Suprapubic skin (tissue), 4 donors: ENCODE measurements at regions not wholly inside any gene's neighbourhood (a gene's known extent, or its start where the extent isn't known, plus 50 kb on each side); places are given as distances from the start of the nearest gene placed in this dataset.

Experiments
- EP300 ChIP-seq: sonication (generic); formaldehyde crosslinking; IDR thresholded peaks from one replicate; pipeline ENCODE4 v1.6.1; 2017; ENCODE audit warnings: antibody characterized with exemption
- POLR2A ChIP-seq, 2 donors: fragments of 450-650 bp; IDR thresholded peaks; one replicate each; pipeline ENCODE4 v1.6.1; 2017; ENCODE audit warnings: antibody characterized with exemption in 2 of 2, mild to moderate bottlenecking in 2 of 2, moderate library complexity in 2 of 2
- POLR2AphosphoS5 ChIP-seq, 3 donors: sonication (generic); formaldehyde crosslinking; IDR thresholded peaks; one replicate each; pipeline ENCODE4 v1.6.1; 2017; ENCODE audit warnings: antibody characterized with exemption in 3 of 3
- TF ChIP-seq, protein P1 (sequence below), 2 donors: fragments of 200-600 bp in 1 of 2; fragments of 450-650 bp in 1 of 2; sonication (generic) in 1 of 2; IDR thresholded peaks; one replicate each; pipeline ENCODE4 v1.5.1; 2016 to 2019; ENCODE audit warnings: antibody characterized with exemption in 2 of 2, mild to moderate bottlenecking in 1 of 2, moderate library complexity in 1 of 2

DNA sequence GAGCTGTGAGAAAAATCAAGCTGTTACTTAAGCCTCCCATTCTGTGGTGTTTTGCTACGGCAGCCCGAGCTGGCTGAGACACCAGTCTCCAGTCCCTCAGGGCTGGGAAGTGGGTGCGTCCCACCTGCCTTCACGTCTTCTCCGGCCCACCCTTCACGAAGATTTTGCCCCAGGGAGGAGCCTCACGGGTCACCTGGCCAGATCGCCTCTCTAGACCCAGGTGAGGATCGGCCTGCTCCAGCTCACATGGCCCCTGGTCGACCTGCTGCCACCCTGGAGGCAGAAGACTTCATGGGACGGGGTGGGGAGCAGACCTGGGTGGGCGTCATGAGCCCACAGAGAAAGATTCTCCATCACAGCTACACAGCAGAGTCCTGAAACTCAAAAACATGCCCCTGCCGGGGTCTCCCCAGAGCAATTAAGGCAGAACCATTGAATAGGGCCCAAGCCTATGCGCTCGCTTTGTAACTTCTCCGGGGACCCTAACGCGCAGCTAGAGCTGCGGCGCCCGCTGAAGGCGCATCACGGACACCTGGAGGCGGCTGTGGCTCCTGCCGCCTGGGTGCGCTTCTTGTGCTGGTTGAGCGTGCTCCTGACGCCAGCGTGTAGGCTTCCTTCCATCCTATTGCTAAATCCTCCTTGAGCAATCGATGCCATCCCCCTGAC is 92.6 kb upstream of the ALDH1A3 start:
- no peak for TF ChIP-seq EP300
- TF ChIP-seq POLR2AphosphoS5 (IDR thresholded peaks at IDR 0.05): no peak
- TF ChIP-seq, protein P1, sequence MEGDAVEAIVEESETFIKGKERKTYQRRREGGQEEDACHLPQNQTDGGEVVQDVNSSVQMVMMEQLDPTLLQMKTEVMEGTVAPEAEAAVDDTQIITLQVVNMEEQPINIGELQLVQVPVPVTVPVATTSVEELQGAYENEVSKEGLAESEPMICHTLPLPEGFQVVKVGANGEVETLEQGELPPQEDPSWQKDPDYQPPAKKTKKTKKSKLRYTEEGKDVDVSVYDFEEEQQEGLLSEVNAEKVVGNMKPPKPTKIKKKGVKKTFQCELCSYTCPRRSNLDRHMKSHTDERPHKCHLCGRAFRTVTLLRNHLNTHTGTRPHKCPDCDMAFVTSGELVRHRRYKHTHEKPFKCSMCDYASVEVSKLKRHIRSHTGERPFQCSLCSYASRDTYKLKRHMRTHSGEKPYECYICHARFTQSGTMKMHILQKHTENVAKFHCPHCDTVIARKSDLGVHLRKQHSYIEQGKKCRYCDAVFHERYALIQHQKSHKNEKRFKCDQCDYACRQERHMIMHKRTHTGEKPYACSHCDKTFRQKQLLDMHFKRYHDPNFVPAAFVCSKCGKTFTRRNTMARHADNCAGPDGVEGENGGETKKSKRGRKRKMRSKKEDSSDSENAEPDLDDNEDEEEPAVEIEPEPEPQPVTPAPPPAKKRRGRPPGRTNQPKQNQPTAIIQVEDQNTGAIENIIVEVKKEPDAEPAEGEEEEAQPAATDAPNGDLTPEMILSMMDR (IDR thresholded peaks at IDR 0.05): no peak
- no peak for TF ChIP-seq POLR2A (IDR thresholded peaks at IDR 0.05)
